GM19463 (cell line): ENCODE measurements at regions not wholly inside any gene's neighbourhood (a gene's known extent, or its start where the extent isn't known, plus 50 kb on each side); places are given as distances from the start of the nearest gene placed in this dataset.
A peak's percentile ranks its signal among the peaks of the same experiment; 100 is the strongest.

ENCODE experiments used
- ATAC-seq: cut with Tn5 transposase; IDR thresholded peaks from one replicate; pipeline ENCODE4 v1.9.1; 2021; ENCODE audit warnings: mild to moderate bottlenecking, moderate library complexity; ENCODE audit not compliant: unreplicated experiment

GRCh38 chr10:2143213-2143835 lies 406.0 kb upstream of the ADARB2 start:
- no peak for ATAC-seq

GRCh38 chr10:2139746-2140145 lies 402.4 kb upstream of the ADARB2 start:
- ATAC-seq, result no peak

GRCh38 chr10:2137549-2138174 lies 400.3 kb upstream of the ADARB2 start:
- ATAC-seq, result no peak

- ATAC-seq, result no peak
Measured at GRCh38 chr10:2130705-2131305, 393.5 kb upstream of the ADARB2 start.

GRCh38 chr10:2128991-2129390 lies 391.7 kb upstream of the ADARB2 start:
- ATAC-seq, result no peak

- ATAC-seq, result no peak
Measured at GRCh38 chr10:2124135-2124534, 386.8 kb upstream of the ADARB2 start.

- no peak for ATAC-seq
Measured at GRCh38 chr10:2122431-2123124, 385.3 kb upstream of the ADARB2 start.

GRCh38 chr10:2121929-2122328 lies 384.6 kb upstream of the ADARB2 start:
- ATAC-seq, result no peak

- ATAC-seq, result no peak
Measured at GRCh38 chr10:2121315-2121714, 384.0 kb upstream of the ADARB2 start.

- no peak for ATAC-seq
Measured at GRCh38 chr10:2120746-2121145, 383.4 kb upstream of the ADARB2 start.

- ATAC-seq, result no peak
Measured at GRCh38 chr10:2119316-2119715, 382.0 kb upstream of the ADARB2 start.

- ATAC-seq, result no peak
Measured at GRCh38 chr10:2118201-2118600, 380.9 kb upstream of the ADARB2 start.

GRCh38 chr10:2117641-2118040 lies 380.3 kb upstream of the ADARB2 start:
- ATAC-seq, result no peak

- ATAC-seq, result no peak
Measured at GRCh38 chr10:2111965-2112364, 374.6 kb upstream of the ADARB2 start.

GRCh38 chr10:2108496-2108895 lies 371.2 kb upstream of the ADARB2 start:
- no peak for ATAC-seq

- no peak for ATAC-seq
Measured at GRCh38 chr10:2106641-2107040, 369.3 kb upstream of the ADARB2 start.

GRCh38 chr10:2099321-2099720 lies 362.0 kb upstream of the ADARB2 start:
- ATAC-seq, result no peak

- ATAC-seq, result no peak
Measured at GRCh38 chr10:2097937-2098336, 360.6 kb upstream of the ADARB2 start.

GRCh38 chr10:2094171-2094570 lies 356.8 kb upstream of the ADARB2 start:
- no peak for ATAC-seq

GRCh38 chr10:2083591-2083990 lies 346.3 kb upstream of the ADARB2 start:
- ATAC-seq, result no peak

GRCh38 chr10:2081501-2081900 lies 344.2 kb upstream of the ADARB2 start:
- peak; percentile 52 for ATAC-seq

- ATAC-seq, result peak; percentile 71
Measured at GRCh38 chr10:2079603-2080078, 342.3 kb upstream of the ADARB2 start.
